Keratinocyte (primary cell): ENCODE measurements at regions not wholly inside any gene's neighbourhood (a gene's known extent, or its start where the extent isn't known, plus 50 kb on each side); places are given as distances from the start of the nearest gene placed in this dataset.
A peak's percentile ranks its signal among the peaks of the same experiment; 100 is the strongest.

Experiments
- DNase-seq: peaks from one replicate; pipeline ENCODE4 v3.0.0-alpha.2; 2011; ENCODE audit warnings: low read depth, missing footprints, low spot score
- FAIRE-seq: peaks from 2 replicates; lab custom pipeline; 2011; peaks lifted over from hg19 to GRCh38; lab: Jason Lieb, UNC
- H2AFZ ChIP-seq: 2 replicates; pipeline ENCODE4 v1.6.0; 2012; ENCODE audit warnings: low read length, control low read depth, inconsistent platforms; ENCODE audit not compliant: control insufficient read depth
- H3K27ac ChIP-seq: 2 replicates; pipeline ENCODE4 v1.5.1; 2011; ENCODE audit warnings: low read length; ENCODE audit not compliant: control insufficient read depth, insufficient read depth
- H3K27me3 ChIP-seq: 3 replicates; pipeline ENCODE4 v1.6.0; 2011; ENCODE audit warnings: low read length; ENCODE audit not compliant: control insufficient read depth, insufficient read depth; ENCODE audit errors: extremely low read depth
- H3K36me3 ChIP-seq, 2 experiments: 2 replicates in 1 of 2; 3 replicates in 1 of 2; pipeline ENCODE4 v1.5.1; 2011; ENCODE audit warnings: low read length in 2 of 2, mild to moderate bottlenecking in 1 of 2; ENCODE audit not compliant: control insufficient read depth in 2 of 2, insufficient read depth in 2 of 2; ENCODE audit errors: extremely low read depth in 1 of 2
- H3K4me1 ChIP-seq: 3 replicates; pipeline ENCODE4 v1.5.1; 2011; ENCODE audit warnings: low read length; ENCODE audit not compliant: control insufficient read depth, insufficient read depth; ENCODE audit errors: extremely low read depth
- H3K4me2 ChIP-seq: 3 replicates; pipeline ENCODE4 v1.6.0; 2011; ENCODE audit warnings: low read depth, low read length; ENCODE audit not compliant: control insufficient read depth, insufficient read depth; ENCODE audit errors: extremely low read depth
- H3K4me3 ChIP-seq, 3 experiments: fragments of 200-600 bp in 1 of 3; sonication (generic) in 1 of 3; 2 replicates in 2 of 3; 3 replicates in 1 of 3; pipeline ENCODE4 v1.5.1; 2011 to 2016; ENCODE audit warnings: low read length in 3 of 3, mild to moderate bottlenecking in 3 of 3, control low read depth in 2 of 3, inconsistent platforms in 1 of 3, low read depth in 1 of 3, mixed read lengths in 1 of 3, mixed run types in 1 of 3, moderate library complexity in 1 of 3; ENCODE audit not compliant: control insufficient read depth in 2 of 3, insufficient read depth in 2 of 3; ENCODE audit errors: extremely low read depth in 1 of 3
- H3K79me2 ChIP-seq: 2 replicates; pipeline ENCODE4 v1.6.0; 2012; ENCODE audit warnings: low read length; ENCODE audit not compliant: control insufficient read depth, insufficient read depth
- H3K9ac ChIP-seq: 3 replicates; pipeline ENCODE4 v1.6.0; 2011; ENCODE audit warnings: low read length; ENCODE audit not compliant: control insufficient read depth, insufficient read depth; ENCODE audit errors: extremely low read depth
- H3K9me1 ChIP-seq: 3 replicates; pipeline ENCODE4 v1.6.0; 2011; ENCODE audit warnings: low read length; ENCODE audit not compliant: control insufficient read depth, insufficient read depth; ENCODE audit errors: extremely low read depth
- H3K9me3 ChIP-seq: 2 replicates; pipeline ENCODE4 v1.5.1; 2012; ENCODE audit warnings: low read depth, low read length; ENCODE audit not compliant: control insufficient read depth
- H4K20me1 ChIP-seq: 3 replicates; pipeline ENCODE4 v1.6.0; 2011; ENCODE audit warnings: low read length; ENCODE audit not compliant: control insufficient read depth, insufficient read depth; ENCODE audit errors: extremely low read depth
- CTCF ChIP-seq, 3 experiments: IDR thresholded peaks in 1 of 3; conservative IDR thresholded peaks in 1 of 3; optimal IDR thresholded peaks in 1 of 3; 2 replicates in 2 of 3; 3 replicates in 1 of 3; pipeline versions ENCODE3 to v1.5.1; 2011; ENCODE audit warnings: low read length in 3 of 3, mild to moderate bottlenecking in 3 of 3, moderate library complexity in 2 of 3, control low read depth in 1 of 3, inconsistent platforms in 1 of 3; ENCODE audit not compliant: insufficient read depth in 2 of 3; ENCODE audit errors: extremely low read depth in 1 of 3
- EZH2 ChIP-seq: IDR thresholded peaks from one replicate; pipeline ENCODE4 v1.6.1; 2012; ENCODE audit warnings: inconsistent platforms, mild to moderate bottlenecking, low read length, moderate library complexity
- dilution Hi-C: fragments of 300-500 bp; cut with MboI; formaldehyde crosslinking; loops from one replicate; pipeline ENCODE4 v1.7.0; 2020; ENCODE audit warnings: low sequenced_read_pairs; ENCODE audit not compliant: extremely low pct_ligation_motif_present

GRCh38 chr3:118817748-118818165 is 216.9 kb downstream of the IGSF11 start:
- H3K9me1 ChIP-seq, result no peaks in the 10 kb centered on the region
- no peaks in the 10 kb centered on the region for H3K4me1 ChIP-seq
- FAIRE-seq (peak; percentile 67), DNase-seq (peak; percentile 19)
- dilution Hi-C loops, result no loop called here
- no peaks in the 10 kb centered on the region for H3K9me3 ChIP-seq
- no peak overlapping the region for H2AFZ ChIP-seq
- no peak overlapping the region for H3K4me3 ChIP-seq
- no peak overlapping the region for H3K9ac ChIP-seq
- no peaks in the 10 kb centered on the region for H4K20me1 ChIP-seq
- H3K27me3 ChIP-seq, result no peaks in the 10 kb centered on the region
- no peaks in the 10 kb centered on the region for H3K79me2 ChIP-seq
- H3K4me2 ChIP-seq, result no peak overlapping the region
- no peak overlapping the region for H3K27ac ChIP-seq
- TF ChIP-seq CTCF (optimal IDR thresholded peaks at IDR 0.05 in 1 of 3, IDR thresholded peaks at IDR 0.05 in 1 of 3, conservative IDR thresholded peaks at IDR 0.05 in 1 of 3; ENCODE audit: extremely low read depth in 1 of 3, insufficient read depth in 2 of 3, low read length in 3 of 3), result peak; percentile 72 to 75 (median 74)
- no peak for TF ChIP-seq EZH2
- H3K36me3 ChIP-seq, result no peaks in the 10 kb centered on the region

- no peak for DNase-seq
- no peak overlapping the region for H2AFZ ChIP-seq
- no peaks in the 10 kb centered on the region for H3K36me3 ChIP-seq
- no peak overlapping the region for H3K4me2 ChIP-seq
- no peaks in the 10 kb centered on the region for H3K27me3 ChIP-seq
- no peak overlapping the region for H3K27ac ChIP-seq
- H3K4me3 ChIP-seq, result no peak overlapping the region
- no peaks in the 10 kb centered on the region for H4K20me1 ChIP-seq
- dilution Hi-C loops, result no loop called here
- TF ChIP-seq CTCF (optimal IDR thresholded peaks at IDR 0.05 in 1 of 3, IDR thresholded peaks at IDR 0.05 in 1 of 3, conservative IDR thresholded peaks at IDR 0.05 in 1 of 3; ENCODE audit: extremely low read depth in 1 of 3, insufficient read depth in 2 of 3, low read length in 3 of 3) (no peak), EZH2 (no peak)
- no peak overlapping the region for H3K9ac ChIP-seq
- no peaks in the 10 kb centered on the region for H3K4me1 ChIP-seq
- no peaks in the 10 kb centered on the region for H3K79me2 ChIP-seq
- H3K9me1 ChIP-seq, result no peaks in the 10 kb centered on the region
- no peaks in the 10 kb centered on the region for H3K9me3 ChIP-seq
- FAIRE-seq, result no peak
Measured at GRCh38 chr3:118818386-118818785, 216.3 kb downstream of the IGSF11 start.
